Smooth muscle cell (in vitro differentiated cells): ENCODE measurements at regions not wholly inside any gene's neighbourhood (a gene's known extent, or its start where the extent isn't known, plus 50 kb on each side); places are given as distances from the start of the nearest gene placed in this dataset.

Experiments
- DNase-seq: peaks from one replicate; lab custom pipeline; 2025; ENCODE audit not compliant: unreplicated experiment; lab: John Stamatoyannopoulos, UW
- H2AFZ ChIP-seq: fragments of 200-600 bp; sonication (generic); 2 replicates; pipeline ENCODE4 v1.6.0; 2016; ENCODE audit warnings: antibody characterized with exemption, low read depth, mild to moderate bottlenecking
- H3F3A ChIP-seq: fragments of 200-600 bp; sonication (generic); 2 replicates; pipeline ENCODE4 v1.6.0; 2017; ENCODE audit warnings: antibody characterized with exemption, low read depth
- H3K27ac ChIP-seq: fragments of 200-600 bp; sonication (generic); 2 replicates; pipeline ENCODE4 v1.5.1; 2016; ENCODE audit warnings: low read depth, mild to moderate bottlenecking
- H3K27me3 ChIP-seq: fragments of 200-600 bp; sonication (generic); 2 replicates; pipeline ENCODE4 v1.6.1; 2016; ENCODE audit warnings: low read depth, mild to moderate bottlenecking
- H3K36me3 ChIP-seq: fragments of 200-600 bp; sonication (generic); 2 replicates; pipeline ENCODE4 v1.5.1; 2016; ENCODE audit warnings: low read depth
- H3K4me1 ChIP-seq: fragments of 200-600 bp; sonication (generic); 2 replicates; pipeline ENCODE4 v1.5.1; 2016; ENCODE audit warnings: low read depth
- H3K4me2 ChIP-seq: fragments of 200-600 bp; sonication (generic); 2 replicates; pipeline ENCODE4 v1.6.0; 2016; ENCODE audit warnings: mild to moderate bottlenecking
- H3K4me3 ChIP-seq: fragments of 200-600 bp; sonication (generic); 2 replicates; pipeline ENCODE4 v1.5.1; 2016; ENCODE audit warnings: mild to moderate bottlenecking
- H3K79me2 ChIP-seq: fragments of 200-600 bp; sonication (generic); 2 replicates; pipeline ENCODE4 v1.6.0; 2016; ENCODE audit warnings: low read depth, mild to moderate bottlenecking
- H3K9ac ChIP-seq: fragments of 200-600 bp; sonication (generic); 2 replicates; pipeline ENCODE4 v1.6.0; 2016; ENCODE audit warnings: low read depth
- H3K9me3 ChIP-seq: fragments of 200-600 bp; sonication (generic); replicated peaks from 2 replicates; pipeline ENCODE4 v1.5.1; 2016; ENCODE audit warnings: low read depth
- H4K20me1 ChIP-seq: fragments of 200-600 bp; sonication (generic); 2 replicates; pipeline ENCODE4 v1.6.0; 2016; ENCODE audit warnings: low read depth
- WGBS: methylation state at CpG from one replicate; pipeline ENCODE4 v1.1.7; 2016; ENCODE audit warnings: low lambda C conversion rate; 5-methylcytosine and 5-hydroxymethylcytosine counted together
- TF ChIP-seq, protein P1 (sequence below): fragments of 200-600 bp; sonication (generic); IDR thresholded peaks from 2 replicates; pipeline ENCODE4 v1.5.1; 2017; ENCODE audit warnings: borderline replicate concordance, mild to moderate bottlenecking, antibody characterized with exemption; ENCODE audit not compliant: insufficient read depth, poor library complexity, severe bottlenecking

DNA sequence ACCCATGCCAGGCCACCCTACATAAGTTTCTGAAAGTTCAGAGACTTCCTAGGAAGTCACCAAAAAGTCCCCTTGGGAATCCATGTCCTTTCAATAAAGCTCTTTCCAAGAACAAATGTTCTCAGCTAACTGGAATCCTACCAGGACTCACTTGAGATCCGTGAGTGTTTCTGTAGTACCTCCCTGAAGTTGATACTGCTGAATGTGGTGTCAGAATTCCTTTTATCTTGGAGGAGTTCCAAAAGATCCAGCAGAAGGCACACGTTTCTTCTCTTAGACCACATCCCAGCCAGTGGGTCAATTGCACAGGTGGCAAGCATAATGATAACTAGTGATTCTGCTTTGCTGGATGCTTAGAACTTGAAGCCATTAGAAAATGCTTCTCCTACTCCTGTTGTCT lies 689.7 kb upstream of the IGFBP3 start:
- Histone ChIP-seq H3K9me3 (no peaks in the 10 kb centered on the region), H2AFZ (no peak overlapping the region), H4K20me1 (no peaks in the 10 kb centered on the region), H3K27me3 (no peaks in the 10 kb centered on the region), H3F3A (no peaks in the 10 kb centered on the region), H3K9ac (no peak overlapping the region), H3K4me1 (peaks cover 8% of the 10 kb centered on the region), H3K4me2 (no peak overlapping the region), H3K27ac (no peak overlapping the region), H3K4me3 (no peak overlapping the region), H3K79me2 (no peaks in the 10 kb centered on the region), H3K36me3 (no peaks in the 10 kb centered on the region)
- TF ChIP-seq, protein P1, sequence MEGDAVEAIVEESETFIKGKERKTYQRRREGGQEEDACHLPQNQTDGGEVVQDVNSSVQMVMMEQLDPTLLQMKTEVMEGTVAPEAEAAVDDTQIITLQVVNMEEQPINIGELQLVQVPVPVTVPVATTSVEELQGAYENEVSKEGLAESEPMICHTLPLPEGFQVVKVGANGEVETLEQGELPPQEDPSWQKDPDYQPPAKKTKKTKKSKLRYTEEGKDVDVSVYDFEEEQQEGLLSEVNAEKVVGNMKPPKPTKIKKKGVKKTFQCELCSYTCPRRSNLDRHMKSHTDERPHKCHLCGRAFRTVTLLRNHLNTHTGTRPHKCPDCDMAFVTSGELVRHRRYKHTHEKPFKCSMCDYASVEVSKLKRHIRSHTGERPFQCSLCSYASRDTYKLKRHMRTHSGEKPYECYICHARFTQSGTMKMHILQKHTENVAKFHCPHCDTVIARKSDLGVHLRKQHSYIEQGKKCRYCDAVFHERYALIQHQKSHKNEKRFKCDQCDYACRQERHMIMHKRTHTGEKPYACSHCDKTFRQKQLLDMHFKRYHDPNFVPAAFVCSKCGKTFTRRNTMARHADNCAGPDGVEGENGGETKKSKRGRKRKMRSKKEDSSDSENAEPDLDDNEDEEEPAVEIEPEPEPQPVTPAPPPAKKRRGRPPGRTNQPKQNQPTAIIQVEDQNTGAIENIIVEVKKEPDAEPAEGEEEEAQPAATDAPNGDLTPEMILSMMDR: no peak
- no peak for DNase-seq
- 88% methylated on average over 2 of the region's 2 CpGs for WGBS

GRCh38 chr7:46607176-46607575 lies 686.1 kb upstream of the IGFBP3 start:
- H3K4me3 ChIP-seq: no peak overlapping the region
- no peak overlapping the region for H3K9ac ChIP-seq
- TF ChIP-seq, protein P1: no peak
- H3K4me2 ChIP-seq: peak overlapping the region; percentile 14
- peaks cover 11% of the 10 kb centered on the region for H3K4me1 ChIP-seq
- WGBS: 35% methylated on average over 4 of the region's 4 CpGs
- peak overlapping the region; percentile 59 for H3K27ac ChIP-seq
- H2AFZ ChIP-seq: peak overlapping the region; percentile 66
- no peaks in the 10 kb centered on the region for H3K27me3 ChIP-seq
- no peaks in the 10 kb centered on the region for H3K36me3 ChIP-seq
- no peaks in the 10 kb centered on the region for H3K9me3 ChIP-seq
- peaks cover 13% of the 10 kb centered on the region for H3F3A ChIP-seq
- no peaks in the 10 kb centered on the region for H4K20me1 ChIP-seq
- DNase-seq: no peak
- H3K79me2 ChIP-seq: no peaks in the 10 kb centered on the region

- Histone ChIP-seq H3K4me2 (peak overlapping the region; percentile 14), H3F3A (peaks cover 13% of the 10 kb centered on the region), H3K9me3 (no peaks in the 10 kb centered on the region), H3K9ac (no peak overlapping the region), H3K4me3 (no peak overlapping the region), H3K27me3 (no peaks in the 10 kb centered on the region), H3K79me2 (no peaks in the 10 kb centered on the region), H3K27ac (peak overlapping the region; percentile 59), H3K4me1 (peaks cover 11% of the 10 kb centered on the region), H4K20me1 (no peaks in the 10 kb centered on the region), H3K36me3 (no peaks in the 10 kb centered on the region), H2AFZ (peak overlapping the region; percentile 66)
- TF ChIP-seq, protein P1: no peak
- WGBS: 43% methylated on average over 3 of the region's 3 CpGs
- no peak for DNase-seq
Observed at GRCh38 chr7:46606761-46607160, 685.7 kb upstream of the IGFBP3 start.

GRCh38 chr7:46604241-46604661 lies 683.2 kb upstream of the IGFBP3 start:
- Histone ChIP-seq H3K4me1 (peaks cover 11% of the 10 kb centered on the region), H3K27ac (peak overlapping the region; percentile 61), H3K9me3 (no peaks in the 10 kb centered on the region), H3K27me3 (no peaks in the 10 kb centered on the region), H3K36me3 (no peaks in the 10 kb centered on the region), H3F3A (peaks cover 13% of the 10 kb centered on the region), H3K79me2 (no peaks in the 10 kb centered on the region), H4K20me1 (no peaks in the 10 kb centered on the region), H3K4me3 (peak overlapping the region; percentile 5), H3K9ac (no peak overlapping the region), H3K4me2 (peak overlapping the region; percentile 67), H2AFZ (peak overlapping the region; percentile 62)
- WGBS: 14% methylated on average over 3 of the region's 3 CpGs
- DNase-seq: no peak
- TF ChIP-seq, protein P1: no peak
